ENCODE measurements at regions not wholly inside any gene's neighbourhood (a gene's known extent, or its start where the extent isn't known, plus 50 kb on each side); places are given as distances from the start of the nearest gene placed in this dataset.

DNA sequence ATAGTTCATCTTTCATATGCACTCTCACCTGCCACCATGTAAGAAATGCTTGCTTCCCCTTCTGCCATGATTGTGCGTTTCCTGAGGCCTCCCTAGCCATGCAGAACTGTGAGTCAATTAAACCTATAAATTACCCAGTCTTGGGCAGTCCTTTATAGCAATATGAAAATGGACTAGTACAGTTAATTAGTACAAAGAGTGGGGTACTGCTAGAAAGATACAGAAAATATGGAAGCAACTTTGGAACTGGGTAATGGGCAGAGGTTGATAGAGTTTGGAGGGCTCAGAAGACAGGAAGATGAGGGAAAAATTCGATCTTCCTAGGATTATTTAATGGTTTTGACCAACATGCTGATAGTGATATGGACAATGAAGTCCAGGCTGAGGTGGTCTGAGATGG, 246.9 kb downstream of the CGGBP1 start:
- no peak for DNase-seq (ENCODE audit: insufficient read length)
- TF ChIP-seq POLR2A (IDR thresholded peaks at IDR 0.05; ENCODE audit: low read depth, low read length) (no peak), TAF1 (IDR thresholded peaks at IDR 0.05; ENCODE audit: borderline replicate concordance, low read depth, low read length) (no peak), POLR2AphosphoS5 (IDR thresholded peaks at IDR 0.05; ENCODE audit: low read depth, low read length) (no peak)
- FAIRE-seq: no peak

DNA sequence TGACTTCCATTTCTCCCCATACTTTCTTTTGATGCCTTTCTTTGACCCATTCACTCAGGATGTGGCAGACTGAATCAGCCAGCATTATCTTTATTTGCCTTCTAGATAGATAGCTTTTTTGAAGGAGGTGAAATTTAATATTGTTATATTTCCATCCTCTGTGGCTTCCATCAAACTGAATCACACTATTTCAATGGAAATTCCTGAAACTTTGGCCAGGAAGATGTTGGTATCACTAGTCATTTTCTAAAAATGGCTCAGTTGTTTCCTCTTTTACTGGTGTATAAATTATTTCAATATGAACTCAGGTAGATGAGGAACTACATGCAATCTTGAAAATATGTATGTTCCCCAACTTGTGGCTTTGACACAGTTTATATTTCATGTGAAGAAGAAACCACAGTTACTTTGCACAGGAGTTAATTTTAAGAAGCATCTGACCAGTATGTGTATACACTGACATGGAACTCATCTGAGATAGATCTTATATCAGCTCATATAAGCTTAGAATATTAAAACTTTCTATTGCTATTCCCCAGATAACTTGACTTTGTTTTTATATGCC, 248.3 kb downstream of the CGGBP1 start:
- FAIRE-seq: no peak
- TF ChIP-seq POLR2A (IDR thresholded peaks at IDR 0.05; ENCODE audit: low read depth, low read length) (no peak), POLR2AphosphoS5 (IDR thresholded peaks at IDR 0.05; ENCODE audit: low read depth, low read length) (no peak), TAF1 (IDR thresholded peaks at IDR 0.05; ENCODE audit: borderline replicate concordance, low read depth, low read length) (no peak)
- no peak for DNase-seq (ENCODE audit: insufficient read length)

DNA sequence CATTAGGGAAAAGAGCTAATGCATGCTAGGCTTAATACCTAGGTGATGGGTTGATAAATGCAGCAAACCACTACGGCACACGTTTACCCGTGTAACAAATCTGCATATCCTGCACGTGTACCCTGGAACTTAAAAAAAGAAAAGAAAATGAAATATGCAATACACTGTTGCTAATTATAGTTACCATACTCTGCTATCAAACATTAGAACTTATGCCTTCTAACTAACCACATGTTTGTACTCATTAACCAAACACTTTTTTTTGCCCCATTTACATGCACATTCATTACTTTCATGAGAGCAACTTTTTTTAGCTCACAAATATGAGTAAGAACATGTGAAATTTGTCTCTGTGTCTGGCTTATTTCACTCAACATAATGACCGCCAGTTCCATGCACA, 253.1 kb downstream of the CGGBP1 start:
- FAIRE-seq (no peak), DNase-seq (ENCODE audit: insufficient read length) (no peak)
- TF ChIP-seq POLR2AphosphoS5 (IDR thresholded peaks at IDR 0.05; ENCODE audit: low read depth, low read length): no peak
- TF ChIP-seq TAF1 (IDR thresholded peaks at IDR 0.05; ENCODE audit: borderline replicate concordance, low read depth, low read length): no peak

DNA sequence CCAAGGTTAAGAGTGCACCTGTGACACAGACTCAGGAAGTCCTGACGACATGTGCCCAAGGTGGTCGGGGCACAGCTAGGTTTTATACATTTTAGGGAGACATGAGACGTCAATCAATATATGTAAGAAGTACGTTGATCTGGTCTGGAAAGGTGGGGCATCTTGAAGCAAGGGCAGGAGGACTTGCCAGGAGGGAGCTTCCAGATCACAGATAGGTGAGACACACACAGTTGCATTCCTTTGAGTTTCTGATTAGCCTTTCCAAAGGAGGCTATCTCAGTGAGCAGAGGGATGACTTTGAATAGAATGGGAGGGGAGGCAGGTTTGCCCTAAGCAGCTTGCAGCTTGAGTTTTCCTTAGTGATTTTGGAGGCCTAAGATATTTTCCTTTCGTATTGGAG, 257.4 kb downstream of the CGGBP1 start:
- DNase-seq (ENCODE audit: insufficient read length) (no peak), FAIRE-seq (no peak)

DNA sequence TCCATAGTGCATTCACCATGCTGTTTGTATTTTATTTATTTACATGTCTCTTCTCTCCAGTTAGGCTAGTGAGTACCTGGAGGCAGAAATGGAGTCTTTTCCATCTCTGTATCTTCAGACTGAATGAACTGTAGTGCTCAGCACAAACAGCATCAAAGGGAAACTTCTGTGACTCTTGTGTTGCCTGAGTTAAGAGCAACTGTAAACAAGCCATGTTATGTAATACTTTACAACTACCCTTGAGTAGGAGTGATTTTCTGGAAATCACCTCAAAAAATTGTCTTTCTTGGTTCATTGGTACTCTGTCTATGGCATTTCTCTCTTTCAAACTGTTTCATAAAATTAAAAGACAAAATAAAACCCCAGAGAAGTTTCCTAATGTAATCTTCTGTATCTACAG, 258.3 kb downstream of the CGGBP1 start:
- DNase-seq (ENCODE audit: insufficient read length): no peak
- FAIRE-seq: no peak
- TF ChIP-seq POLR2AphosphoS5 (IDR thresholded peaks at IDR 0.05; ENCODE audit: low read depth, low read length): no peak
- TF ChIP-seq POLR2A (IDR thresholded peaks at IDR 0.05; ENCODE audit: low read depth, low read length): no peak
- no peak for TF ChIP-seq TAF1 (IDR thresholded peaks at IDR 0.05; ENCODE audit: borderline replicate concordance, low read depth, low read length)

More for the DNA sequence above, 257.4 kb downstream of the CGGBP1 start:
- TF ChIP-seq TAF1 (IDR thresholded peaks at IDR 0.05; ENCODE audit: borderline replicate concordance, low read depth, low read length): no peak
- no peak for TF ChIP-seq POLR2AphosphoS5 (IDR thresholded peaks at IDR 0.05; ENCODE audit: low read depth, low read length)
- no peak for TF ChIP-seq POLR2A (IDR thresholded peaks at IDR 0.05; ENCODE audit: low read depth, low read length)

DNA sequence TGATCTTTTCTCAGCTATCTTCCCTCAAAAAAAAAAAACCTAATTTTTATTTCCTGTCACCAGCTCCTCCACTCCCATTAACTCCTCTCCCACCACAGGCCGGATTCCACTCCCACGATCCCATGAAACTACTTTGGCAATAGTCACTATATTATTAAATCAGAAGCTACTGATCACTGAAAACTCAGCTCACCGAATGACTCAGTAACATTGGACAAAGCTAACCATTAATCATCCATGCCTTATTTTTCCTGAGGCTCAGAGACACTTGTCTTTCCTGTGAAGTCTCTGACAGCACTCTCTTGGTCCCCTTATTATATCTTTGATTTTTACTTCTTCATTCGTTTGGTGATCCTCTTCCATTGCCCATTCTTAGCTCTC, 260.2 kb downstream of the CGGBP1 start:
- no peak for DNase-seq (ENCODE audit: insufficient read length)
- no peak for FAIRE-seq
- TF ChIP-seq POLR2AphosphoS5 (IDR thresholded peaks at IDR 0.05; ENCODE audit: low read depth, low read length) (no peak), TAF1 (IDR thresholded peaks at IDR 0.05; ENCODE audit: borderline replicate concordance, low read depth, low read length) (no peak), POLR2A (IDR thresholded peaks at IDR 0.05; ENCODE audit: low read depth, low read length) (no peak)

DNA sequence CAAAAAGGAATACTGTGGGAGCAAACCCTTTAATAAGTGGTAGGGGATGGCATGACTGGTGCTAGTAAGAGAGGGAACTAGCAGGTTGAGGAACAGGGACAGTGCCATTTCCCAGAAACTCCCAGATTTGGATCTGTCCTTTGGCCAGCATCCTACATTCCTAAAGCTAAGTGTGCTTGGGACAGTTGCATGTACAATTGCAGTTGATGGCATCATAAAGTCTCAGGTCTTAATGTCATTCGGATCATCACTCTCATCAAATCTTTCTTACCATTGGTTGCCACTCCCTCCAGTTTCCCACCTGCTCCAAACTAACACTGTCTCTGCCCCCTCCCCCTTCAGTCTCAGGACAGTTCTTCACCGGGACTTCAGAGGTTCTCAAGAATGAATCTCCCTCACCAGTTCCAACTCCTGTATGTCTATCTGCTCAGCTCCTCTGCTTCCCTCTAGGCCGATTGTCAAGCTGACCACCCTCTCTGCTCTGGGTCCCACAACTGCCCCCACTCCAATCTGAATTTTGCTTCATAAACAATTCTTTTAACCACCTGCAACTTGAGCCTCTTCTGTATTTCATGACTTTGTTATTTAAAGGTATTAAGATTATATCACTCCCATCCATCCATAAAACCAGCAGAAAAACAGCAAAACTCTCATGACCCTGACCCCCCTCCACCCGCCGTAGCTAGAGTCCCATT, 260.8 kb downstream of the CGGBP1 start:
- DNase-seq (ENCODE audit: insufficient read length) (no peak), FAIRE-seq (no peak)
- TF ChIP-seq POLR2AphosphoS5 (IDR thresholded peaks at IDR 0.05; ENCODE audit: low read depth, low read length): no peak
- no peak for TF ChIP-seq POLR2A (IDR thresholded peaks at IDR 0.05; ENCODE audit: low read depth, low read length)
- no peak for TF ChIP-seq TAF1 (IDR thresholded peaks at IDR 0.05; ENCODE audit: borderline replicate concordance, low read depth, low read length)

DNA sequence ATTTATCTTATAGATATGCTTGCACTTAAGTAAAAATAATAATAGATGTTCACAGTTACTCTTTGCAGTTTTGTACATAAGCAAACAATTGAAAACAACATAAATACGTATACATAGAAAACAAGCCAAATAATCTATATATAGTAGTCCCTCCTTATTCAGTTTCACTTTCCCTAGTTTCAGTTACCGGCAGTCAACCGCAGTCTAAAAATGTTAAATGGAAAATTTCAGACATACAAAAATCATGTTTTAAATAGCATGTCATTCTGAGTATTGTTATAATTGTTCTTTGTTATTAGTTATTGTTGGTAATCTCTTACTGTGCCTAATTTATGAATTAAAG, 262.0 kb downstream of the CGGBP1 start:
- no peak for TF ChIP-seq TAF1 (IDR thresholded peaks at IDR 0.05; ENCODE audit: borderline replicate concordance, low read depth, low read length)
- no peak for TF ChIP-seq POLR2A (IDR thresholded peaks at IDR 0.05; ENCODE audit: low read depth, low read length)
- no peak for TF ChIP-seq POLR2AphosphoS5 (IDR thresholded peaks at IDR 0.05; ENCODE audit: low read depth, low read length)
- FAIRE-seq (no peak), DNase-seq (ENCODE audit: insufficient read length) (no peak)

DNA sequence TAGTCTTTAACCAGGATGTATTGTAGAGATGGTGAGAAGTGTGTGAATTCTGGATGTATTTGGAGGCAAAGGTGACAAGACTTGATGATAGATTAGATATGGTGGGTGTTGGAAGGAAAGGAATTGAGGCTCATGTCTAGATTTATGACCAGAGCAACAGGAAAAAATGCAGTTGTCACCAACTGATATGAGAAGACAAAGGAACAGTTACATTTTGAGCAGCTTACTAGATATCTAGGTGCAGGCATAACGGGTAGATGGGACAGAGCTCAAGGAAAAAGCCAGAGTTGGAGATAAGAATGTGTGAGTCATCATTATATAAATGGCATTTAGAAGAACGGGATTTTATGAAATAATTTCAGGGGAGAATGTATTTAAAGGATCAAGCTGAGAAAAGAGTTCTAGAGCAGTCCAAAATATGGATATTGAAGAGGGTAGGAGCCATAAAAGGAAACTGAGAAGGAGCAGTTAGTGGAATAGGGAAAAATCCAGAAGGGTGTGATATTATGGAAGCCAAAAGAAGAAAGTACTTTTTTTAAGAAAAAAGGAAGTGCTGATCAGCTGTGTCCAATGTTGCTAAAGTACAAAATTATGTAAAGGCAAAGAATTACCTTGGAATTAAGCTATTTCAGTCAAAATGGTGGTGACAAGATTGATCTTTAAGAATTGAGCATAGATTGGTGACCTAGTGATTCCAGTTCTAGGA, 262.5 kb downstream of the CGGBP1 start:
- no peak for TF ChIP-seq POLR2A (IDR thresholded peaks at IDR 0.05; ENCODE audit: low read depth, low read length)
- no peak for TF ChIP-seq POLR2AphosphoS5 (IDR thresholded peaks at IDR 0.05; ENCODE audit: low read depth, low read length)
- TF ChIP-seq TAF1 (IDR thresholded peaks at IDR 0.05; ENCODE audit: borderline replicate concordance, low read depth, low read length): no peak
- no peak for DNase-seq (ENCODE audit: insufficient read length)
- no peak for FAIRE-seq

DNA sequence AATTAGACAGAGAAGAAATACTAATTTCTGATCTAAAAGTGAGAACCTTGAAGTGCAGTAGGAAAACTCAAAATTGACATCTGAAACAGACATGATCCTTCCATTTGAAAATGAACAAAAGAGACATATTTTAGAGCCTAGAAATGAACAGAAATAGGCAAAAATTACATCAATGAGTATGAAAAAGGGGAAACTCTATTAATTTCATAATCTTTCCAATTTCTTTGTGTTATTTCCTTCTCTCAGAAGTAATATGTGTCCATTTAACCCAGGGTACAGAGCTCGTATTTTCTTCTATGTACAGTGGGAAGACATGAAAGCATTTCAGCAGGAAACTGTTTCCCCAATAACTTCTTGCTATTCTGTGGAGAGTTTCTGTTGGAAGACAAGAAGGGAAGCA, 263.1 kb downstream of the CGGBP1 start:
- FAIRE-seq (no peak), DNase-seq (ENCODE audit: insufficient read length) (no peak)
- TF ChIP-seq POLR2A (IDR thresholded peaks at IDR 0.05; ENCODE audit: low read depth, low read length) (no peak), TAF1 (IDR thresholded peaks at IDR 0.05; ENCODE audit: borderline replicate concordance, low read depth, low read length) (no peak), POLR2AphosphoS5 (IDR thresholded peaks at IDR 0.05; ENCODE audit: low read depth, low read length) (no peak)

DNA sequence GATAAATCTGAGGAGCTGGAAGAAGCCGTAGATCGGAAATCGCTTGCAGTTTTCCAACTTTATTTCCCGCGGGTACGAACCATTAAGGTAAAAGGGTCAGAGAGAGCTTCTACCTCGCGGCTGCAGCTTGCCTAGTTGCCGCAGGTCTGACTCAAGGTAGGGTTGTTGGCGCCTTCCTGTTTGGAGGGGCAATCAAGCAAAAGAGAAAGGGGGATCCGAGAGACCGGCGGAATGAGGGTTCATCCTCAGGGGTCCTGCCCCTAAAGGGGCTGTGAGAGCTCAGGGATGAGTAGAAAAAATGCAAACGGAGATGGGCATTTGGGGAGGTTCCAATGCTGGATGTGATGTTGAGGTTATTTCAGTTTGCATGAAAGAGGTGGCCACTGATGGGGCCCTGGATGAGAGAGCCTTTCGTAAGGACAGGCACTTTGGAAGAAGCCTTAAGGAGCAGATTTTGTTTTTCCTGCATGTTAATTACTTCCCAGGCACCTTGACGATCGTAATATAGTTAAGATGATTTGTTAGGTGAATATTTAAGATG, 265.4 kb downstream of the CGGBP1 start:
- no peak for FAIRE-seq
- DNase-seq (ENCODE audit: insufficient read length): no peak
- no peak for TF ChIP-seq TAF1 (IDR thresholded peaks at IDR 0.05; ENCODE audit: borderline replicate concordance, low read depth, low read length)
- no peak for TF ChIP-seq POLR2AphosphoS5 (IDR thresholded peaks at IDR 0.05; ENCODE audit: low read depth, low read length)
- TF ChIP-seq POLR2A (IDR thresholded peaks at IDR 0.05; ENCODE audit: low read depth, low read length): no peak
